IPS DF 6.9 (cell line): ENCODE measurements at regions not wholly inside any gene's neighbourhood (a gene's known extent, or its start where the extent isn't known, plus 50 kb on each side); places are given as distances from the start of the nearest gene placed in this dataset.

Experiments used
- DNase-seq: peaks from one replicate; pipeline ENCODE4 v3.0.0-alpha.2; 2013; ENCODE audit warnings: low read depth, low spot score
- H3K27ac ChIP-seq: one replicate; pipeline ENCODE4 v1.5.1; 2013; ENCODE audit warnings: low read length, control low read depth
- H3K27me3 ChIP-seq: 2 replicates; pipeline ENCODE4 v1.6.1; 2013; ENCODE audit warnings: mild to moderate bottlenecking, low read length; ENCODE audit not compliant: control insufficient read depth, insufficient read depth
- H3K36me3 ChIP-seq: 2 replicates; pipeline ENCODE4 v1.6.1; 2013; ENCODE audit warnings: low read length; ENCODE audit not compliant: control insufficient read depth, insufficient read depth
- H3K4me1 ChIP-seq: 2 replicates; pipeline ENCODE4 v1.6.1; 2013; ENCODE audit warnings: low read length; ENCODE audit not compliant: control insufficient read depth, insufficient read depth
- H3K4me3 ChIP-seq: 2 replicates; pipeline ENCODE4 v1.5.1; 2013; ENCODE audit warnings: mild to moderate bottlenecking, low read length
- H3K9me3 ChIP-seq: 2 replicates; pipeline ENCODE4 v1.6.1; 2013; ENCODE audit warnings: low read length, inconsistent platforms; ENCODE audit not compliant: control insufficient read depth, insufficient read depth
- WGBS: extraction: QIAGEN DNeasy Blood & Tissue Kit; methylation state at CpG from one replicate; pipeline ENCODE4 v1.1.7; 2013; ENCODE audit warnings: mixed read lengths, missing lambda C conversion rate; ENCODE audit not compliant: insufficient read length, insufficient coverage; 5-methylcytosine and 5-hydroxymethylcytosine counted together

DNA sequence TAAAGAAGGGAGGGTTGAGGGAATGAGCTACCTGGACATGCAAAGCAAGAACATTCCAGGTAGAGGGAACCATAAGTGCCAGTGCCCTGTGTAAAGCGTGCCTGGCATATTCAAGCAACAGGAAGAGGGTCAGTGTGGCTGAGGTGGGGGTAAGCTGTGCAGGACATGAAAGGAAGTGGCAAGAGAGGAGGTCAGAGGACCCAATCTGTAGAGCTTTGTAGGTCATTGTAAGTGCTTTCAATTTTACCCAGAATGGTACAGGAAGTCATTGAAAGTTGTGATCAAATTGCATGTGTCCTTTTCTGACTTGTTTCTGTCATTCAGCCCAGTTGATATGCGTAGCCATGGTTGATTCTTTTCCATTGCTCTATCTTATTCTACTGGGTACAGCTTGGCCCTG lies 156.6 kb downstream of the NOC3L start:
- DNase-seq, result no peak
- Histone ChIP-seq H3K27ac (no peak overlapping the region), H3K9me3 (no peaks in the 10 kb centered on the region), H3K27me3 (no peaks in the 10 kb centered on the region), H3K36me3 (no peaks in the 10 kb centered on the region), H3K4me1 (no peaks in the 10 kb centered on the region), H3K4me3 (no peak overlapping the region)
- no CpG with 5 or more reads among the region's 2 CpGs for WGBS

DNA sequence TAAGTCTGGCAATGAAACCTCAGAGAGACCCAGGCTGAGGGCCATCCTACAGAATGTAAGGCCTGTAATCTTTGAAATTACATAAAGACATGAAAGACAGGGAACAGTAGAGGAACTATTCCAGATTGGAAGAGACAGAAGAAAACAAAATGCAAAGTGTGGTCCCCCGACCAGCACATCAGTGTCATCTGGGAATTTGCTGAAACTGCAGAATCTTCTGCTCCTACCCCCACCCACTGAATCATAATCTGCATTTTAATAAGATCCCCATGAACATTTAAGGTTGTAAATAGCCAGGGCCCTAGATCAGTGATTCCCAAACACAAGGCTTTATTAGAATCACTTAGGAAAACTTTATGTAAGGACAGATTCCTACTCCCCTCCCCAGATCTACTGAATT lies 154.4 kb downstream of the NOC3L start:
- no peaks in the 10 kb centered on the region for H3K9me3 ChIP-seq
- no peaks in the 10 kb centered on the region for H3K4me1 ChIP-seq
- no peak overlapping the region for H3K27ac ChIP-seq
- WGBS, result no CpG with 5 or more reads among the region's 1 CpG
- no peaks in the 10 kb centered on the region for H3K36me3 ChIP-seq
- no peaks in the 10 kb centered on the region for H3K27me3 ChIP-seq
- DNase-seq, result no peak
- no peak overlapping the region for H3K4me3 ChIP-seq

DNA sequence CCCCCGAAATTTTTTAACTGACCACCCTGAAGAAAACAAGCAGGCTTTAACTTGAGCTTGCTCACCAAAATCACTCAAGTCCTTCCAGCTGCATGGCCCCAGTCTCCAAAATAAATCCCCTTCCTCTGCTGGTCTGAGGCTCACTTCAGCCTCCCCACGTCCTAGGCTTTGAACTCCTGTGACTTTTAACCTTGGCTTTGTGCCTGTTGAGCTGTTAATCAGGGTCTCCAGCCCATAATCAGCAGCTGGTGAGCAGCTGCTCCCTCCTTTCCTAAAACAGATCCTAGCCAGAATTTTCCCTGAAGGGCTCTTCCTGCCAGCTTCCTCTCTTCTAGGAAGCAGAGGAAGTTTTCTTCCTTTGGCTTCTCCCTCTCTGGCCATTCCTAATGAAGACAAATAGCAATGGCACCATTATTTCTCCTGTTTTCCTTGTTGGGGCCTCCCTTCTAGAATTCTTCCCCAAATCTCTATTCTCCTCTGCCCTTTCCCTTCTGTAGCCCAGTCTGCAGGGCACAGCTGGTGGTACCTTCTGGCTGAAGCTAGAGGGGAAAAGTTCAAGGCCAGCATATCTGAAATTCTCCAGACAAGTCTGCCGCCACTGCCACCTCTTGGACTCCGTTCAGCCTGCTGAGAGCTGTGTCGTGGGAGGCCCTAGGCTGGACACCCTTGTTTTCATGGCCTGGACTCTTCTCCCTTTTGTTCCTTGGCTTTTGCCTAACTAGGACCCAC lies 152.1 kb downstream of the NOC3L start:
- H3K9me3 ChIP-seq, result no peaks in the 10 kb centered on the region
- H3K27me3 ChIP-seq, result no peaks in the 10 kb centered on the region
- peaks cover 3% of the 10 kb centered on the region for H3K4me1 ChIP-seq
- DNase-seq, result no peak
- no peak overlapping the region for H3K4me3 ChIP-seq
- no peaks in the 10 kb centered on the region for H3K36me3 ChIP-seq
- no peak overlapping the region for H3K27ac ChIP-seq
- WGBS, result no CpG with 5 or more reads among the region's 5 CpGs

DNA sequence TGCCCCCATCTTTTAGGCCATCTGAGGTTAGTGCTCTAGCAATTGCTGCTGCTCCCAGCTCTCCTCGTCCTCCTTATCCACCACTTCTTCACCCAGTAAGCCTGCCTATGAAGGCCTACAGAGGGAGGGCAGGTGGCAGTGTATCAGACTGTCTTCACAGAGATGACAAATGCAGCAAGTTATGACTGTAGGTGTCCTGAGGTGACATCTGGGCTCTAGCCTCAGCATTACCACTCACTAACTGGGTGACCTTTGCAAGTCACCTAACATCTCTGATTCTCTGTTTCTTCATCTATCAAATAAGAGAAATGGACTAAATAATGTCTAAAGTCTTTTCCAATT lies 151.6 kb downstream of the NOC3L start:
- no peak overlapping the region for H3K27ac ChIP-seq
- H3K27me3 ChIP-seq, result no peaks in the 10 kb centered on the region
- H3K36me3 ChIP-seq, result no peaks in the 10 kb centered on the region
- H3K4me3 ChIP-seq, result no peak overlapping the region
- no CpG with 5 or more reads among the region's 1 CpG for WGBS
- DNase-seq, result no peak
- peaks cover 3% of the 10 kb centered on the region for H3K4me1 ChIP-seq
- no peaks in the 10 kb centered on the region for H3K9me3 ChIP-seq

DNA sequence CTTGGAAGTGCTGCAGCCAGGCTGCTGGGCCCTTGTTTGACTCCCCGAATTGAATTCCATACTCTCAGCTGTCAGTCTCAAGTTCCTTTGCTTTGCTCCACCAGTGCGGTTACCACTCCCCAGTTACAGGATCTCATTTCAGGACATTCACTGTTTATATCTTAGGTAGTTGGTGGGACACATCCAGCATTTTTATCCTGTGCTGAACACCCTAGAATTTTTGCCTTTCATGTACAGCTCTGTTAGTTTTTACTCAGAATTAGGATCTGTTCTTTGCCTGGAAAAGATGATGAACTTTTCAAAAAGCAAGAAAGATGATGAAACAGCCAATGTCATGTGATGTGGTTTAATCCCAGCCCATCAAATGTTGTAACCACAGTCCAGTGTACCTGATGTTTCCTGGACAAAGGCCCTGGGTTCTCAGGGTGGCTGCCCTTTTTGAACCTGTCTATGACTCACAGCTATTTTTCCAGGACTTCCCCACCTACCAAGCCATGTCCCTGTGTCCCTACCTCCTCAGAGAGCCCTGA lies 149.7 kb downstream of the NOC3L start:
- Histone ChIP-seq H3K36me3 (no peaks in the 10 kb centered on the region), H3K4me1 (peaks cover 3% of the 10 kb centered on the region), H3K9me3 (no peaks in the 10 kb centered on the region), H3K4me3 (no peak overlapping the region), H3K27ac (no peak overlapping the region), H3K27me3 (no peaks in the 10 kb centered on the region)
- DNase-seq, result no peak
- no CpG with 5 or more reads among the region's 2 CpGs for WGBS

DNA sequence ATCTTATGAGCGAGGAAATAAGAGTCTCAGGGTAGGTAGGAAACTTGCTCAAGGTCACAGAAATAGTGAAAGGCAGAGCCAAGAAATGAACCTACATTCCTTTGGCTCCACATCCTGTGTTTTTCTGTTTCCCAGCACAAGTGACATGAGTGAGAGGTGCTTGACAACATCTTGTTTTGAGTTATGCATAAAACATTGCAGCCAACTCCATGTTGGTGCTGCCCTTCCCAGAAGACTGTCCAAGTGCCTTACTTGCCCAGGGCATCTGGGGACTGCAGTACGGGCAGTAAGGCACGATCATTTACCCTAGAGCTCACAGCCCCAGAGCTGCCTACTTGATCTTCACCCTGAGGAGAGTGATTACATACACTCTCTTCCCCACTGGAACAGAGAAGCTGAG lies 148.8 kb downstream of the NOC3L start:
- no peaks in the 10 kb centered on the region for H3K36me3 ChIP-seq
- no peak for DNase-seq
- WGBS, result no CpG with 5 or more reads among the region's 3 CpGs
- no peaks in the 10 kb centered on the region for H3K9me3 ChIP-seq
- H3K27me3 ChIP-seq, result no peaks in the 10 kb centered on the region
- no peak overlapping the region for H3K4me3 ChIP-seq
- peaks cover 3% of the 10 kb centered on the region for H3K4me1 ChIP-seq
- H3K27ac ChIP-seq, result no peak overlapping the region

DNA sequence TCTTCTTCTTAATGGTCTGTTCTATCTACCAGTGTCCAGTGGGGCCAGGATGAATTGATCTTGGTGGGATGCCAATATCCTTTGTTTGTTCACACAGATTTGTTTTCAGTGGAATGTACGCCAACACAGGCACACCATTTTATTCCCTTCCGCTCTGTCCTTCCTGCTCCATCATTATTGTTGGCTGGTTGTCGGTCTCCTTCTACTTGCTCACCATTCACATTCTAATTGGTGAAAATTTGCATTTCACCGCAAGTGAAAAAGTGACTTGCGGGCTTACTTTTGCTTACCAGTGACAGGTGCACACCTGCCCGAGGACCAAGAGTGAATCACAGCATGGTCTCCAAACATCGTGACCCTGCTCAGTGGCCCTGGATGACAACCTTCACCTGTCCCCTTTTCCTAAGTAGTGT lies 148.3 kb downstream of the NOC3L start:
- DNase-seq, result peak; percentile 2
- Histone ChIP-seq H3K27ac (no peak overlapping the region), H3K4me3 (no peak overlapping the region), H3K9me3 (no peaks in the 10 kb centered on the region), H3K27me3 (no peaks in the 10 kb centered on the region), H3K4me1 (peaks cover 3% of the 10 kb centered on the region), H3K36me3 (no peaks in the 10 kb centered on the region)
- no CpG with 5 or more reads among the region's 7 CpGs for WGBS

DNA sequence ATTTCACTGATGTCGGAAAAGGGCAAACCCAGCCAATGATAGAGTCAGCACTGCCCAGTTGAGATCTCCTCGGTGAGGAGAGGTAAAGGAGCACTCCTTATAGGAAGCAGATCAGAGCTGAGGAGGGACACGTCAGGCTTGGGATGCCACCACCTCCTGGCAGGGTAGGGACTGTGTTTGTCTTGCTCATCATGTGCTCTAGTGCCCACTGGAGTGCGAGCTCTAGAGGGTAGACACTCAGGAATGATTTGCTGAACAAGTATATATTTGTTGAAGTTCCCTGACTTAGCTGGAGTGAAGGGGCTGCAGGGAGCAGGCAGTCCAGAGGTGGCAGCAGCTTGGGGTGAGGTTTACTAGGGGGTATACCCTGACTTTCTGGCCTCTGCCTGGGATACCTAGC lies 146.5 kb downstream of the NOC3L start:
- DNase-seq, result no peak
- no peaks in the 10 kb centered on the region for H3K36me3 ChIP-seq
- no peak overlapping the region for H3K4me3 ChIP-seq
- H3K27ac ChIP-seq, result no peak overlapping the region
- no peaks in the 10 kb centered on the region for H3K9me3 ChIP-seq
- peaks cover 3% of the 10 kb centered on the region for H3K4me1 ChIP-seq
- no CpG with 5 or more reads among the region's 4 CpGs for WGBS
- H3K27me3 ChIP-seq, result no peaks in the 10 kb centered on the region

DNA sequence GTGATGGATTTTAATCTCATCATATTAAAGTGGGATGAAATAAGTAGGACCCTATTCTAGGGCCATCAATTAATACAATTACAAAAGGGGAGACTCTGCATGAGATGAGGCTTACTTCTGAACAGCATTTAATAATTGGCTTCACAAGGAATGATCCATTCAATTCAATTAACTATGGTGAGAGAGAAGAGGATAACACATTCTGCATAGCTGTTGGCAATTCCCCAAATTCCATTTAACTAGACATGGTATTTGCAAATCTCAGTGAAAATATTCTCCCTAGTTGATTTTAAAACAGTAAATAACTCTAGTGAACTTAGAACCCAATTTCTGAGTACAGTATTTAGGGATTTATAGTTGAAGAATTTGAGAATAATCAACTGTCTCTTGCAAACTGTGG lies 145.3 kb downstream of the NOC3L start:
- H3K36me3 ChIP-seq, result no peaks in the 10 kb centered on the region
- H3K4me1 ChIP-seq, result peaks cover 3% of the 10 kb centered on the region
- no peak overlapping the region for H3K4me3 ChIP-seq
- DNase-seq, result no peak
- H3K27me3 ChIP-seq, result no peaks in the 10 kb centered on the region
- H3K27ac ChIP-seq, result no peak overlapping the region
- no peaks in the 10 kb centered on the region for H3K9me3 ChIP-seq

DNA sequence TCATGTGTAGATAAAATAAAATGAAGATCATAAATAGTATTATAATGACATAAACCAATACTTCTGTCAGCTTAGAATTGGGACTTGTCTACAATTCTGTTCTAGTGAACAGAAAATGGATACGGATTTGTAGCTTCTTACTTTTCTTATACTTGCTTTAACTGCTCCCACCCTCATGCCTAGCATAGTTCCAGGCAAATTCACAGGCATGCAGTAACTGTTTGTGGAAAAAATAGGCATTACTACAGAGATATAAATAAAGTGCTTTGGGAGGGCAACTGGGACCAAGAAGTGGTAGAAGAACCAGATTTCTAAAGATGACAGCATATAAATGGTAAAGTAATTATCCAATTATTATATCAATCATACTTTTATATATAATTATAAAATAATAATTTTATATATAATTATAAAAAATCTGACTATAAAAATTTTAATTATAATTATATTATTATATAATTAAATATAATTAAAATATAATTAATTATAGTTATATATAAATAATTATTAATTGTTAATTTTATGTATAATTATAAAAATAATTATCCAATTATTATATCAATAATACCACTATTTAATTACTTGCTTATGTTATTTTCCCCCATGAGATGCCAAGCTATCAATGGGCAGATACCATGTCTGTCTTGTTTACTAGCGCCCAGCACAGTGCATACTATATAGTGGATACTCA lies 144.1 kb downstream of the NOC3L start:
- WGBS, result no CpG with 5 or more reads among the region's 2 CpGs
- Histone ChIP-seq H3K4me3 (no peak overlapping the region), H3K4me1 (peaks cover 3% of the 10 kb centered on the region), H3K27me3 (no peaks in the 10 kb centered on the region), H3K9me3 (no peaks in the 10 kb centered on the region), H3K36me3 (no peaks in the 10 kb centered on the region), H3K27ac (no peak overlapping the region)
- DNase-seq, result no peak

DNA sequence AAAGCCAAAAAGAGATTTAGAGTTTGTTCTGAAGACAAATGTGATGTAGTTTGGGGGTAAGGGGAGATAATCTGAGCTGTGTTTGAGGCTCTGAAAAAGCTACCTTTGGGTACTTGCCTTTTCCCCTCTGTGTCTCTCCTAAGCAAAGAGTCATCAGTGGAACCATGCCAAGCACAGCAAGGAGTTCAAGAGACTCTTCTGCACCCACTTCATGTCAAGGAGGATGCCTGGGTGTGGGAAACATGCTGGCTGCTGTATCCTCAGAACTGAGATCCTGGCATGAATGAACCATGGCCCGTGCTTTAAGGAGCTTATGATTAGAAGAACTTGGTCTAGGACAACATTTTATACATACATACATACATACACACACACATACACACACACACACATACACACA lies 142.9 kb downstream of the NOC3L start:
- WGBS, result no CpG with 5 or more reads among the region's 1 CpG
- Histone ChIP-seq H3K27ac (no peak overlapping the region), H3K4me3 (no peak overlapping the region), H3K27me3 (no peaks in the 10 kb centered on the region), H3K36me3 (no peaks in the 10 kb centered on the region), H3K4me1 (no peaks in the 10 kb centered on the region; the same call in 1 of the 2 replicates), H3K9me3 (no peaks in the 10 kb centered on the region)
- DNase-seq, result no peak
